Ascending aorta (tissue), 2 donors: ENCODE measurements at regions not wholly inside any gene's neighbourhood (a gene's known extent, or its start where the extent isn't known, plus 50 kb on each side); places are given as distances from the start of the nearest gene placed in this dataset.

ENCODE experiments used
- DNase-seq, 2 donors: peaks; one replicate each; pipeline ENCODE4 v3.0.0-alpha.2; 2019; ENCODE audit warnings: low spot score in 2 of 2
- H3K27ac ChIP-seq, 2 donors: fragments of 200-600 bp; sonication (generic); one replicate each; pipeline ENCODE4 v1.5.1; 2016 to 2017; ENCODE audit warnings: mild to moderate bottlenecking in 1 of 2
- H3K27me3 ChIP-seq: fragments of 200-600 bp; sonication (generic); one replicate; pipeline ENCODE4 v1.5.1; 2017
- H3K36me3 ChIP-seq, 2 donors: fragments of 200-600 bp; sonication (generic); one replicate each; pipeline ENCODE4 v1.5.1; 2016
- H3K4me1 ChIP-seq, 2 donors: fragments of 200-600 bp; sonication (generic); one replicate each; pipeline ENCODE4 v1.5.1; 2016 to 2017; ENCODE audit warnings: mild to moderate bottlenecking in 1 of 2
- H3K4me3 ChIP-seq, 2 donors: fragments of 200-600 bp; sonication (generic); one replicate each; pipeline ENCODE4 v1.5.1; 2016 to 2017; ENCODE audit warnings: mild to moderate bottlenecking in 1 of 2
- H3K9me3 ChIP-seq, 2 donors: fragments of 200-600 bp; sonication (generic); one replicate each; pipeline ENCODE4 v1.5.1; 2016
- CTCF ChIP-seq, 3 experiments: fragments of 200-600 bp in 2 of 3; fragments of 450-650 bp in 1 of 3; sonication (generic) in 2 of 3; IDR thresholded peaks; one replicate each; pipeline ENCODE4 v1.5.1; 2016 to 2019; ENCODE audit warnings: antibody characterized with exemption in 3 of 3, mild to moderate bottlenecking in 1 of 3, moderate library complexity in 1 of 3
- intact Hi-C: fragments of 100-400 bp; cut with DNase I; formaldehyde crosslinking; loops from one replicate; pipeline ENCODE4 v1.15.1; 2023

- Histone ChIP-seq H3K9me3 (no peaks in the 10 kb centered on the region), H3K4me3 (no peak overlapping the region), H3K27ac (no peak overlapping the region), H3K4me1 (no peaks in the 10 kb centered on the region), H3K36me3 (no peaks in the 10 kb centered on the region), H3K27me3 (no peaks in the 10 kb centered on the region)
- intact Hi-C loops: no loop called here
- no peak for DNase-seq
- no peak for TF ChIP-seq CTCF (IDR thresholded peaks at IDR 0.05)
These were observed 206.3 kb downstream of the RAD51AP2 start for GRCh38 chr2:17311771-17312511.

- Histone ChIP-seq H3K4me1 (no peaks in the 10 kb centered on the region), H3K27me3 (no peaks in the 10 kb centered on the region), H3K9me3 (no peaks in the 10 kb centered on the region), H3K36me3 (no peaks in the 10 kb centered on the region), H3K4me3 (no peak overlapping the region), H3K27ac (no peak overlapping the region)
- TF ChIP-seq CTCF (IDR thresholded peaks at IDR 0.05): no peak
- intact Hi-C loops: no loop called here
- DNase-seq: no peak
These were observed 207.1 kb downstream of the RAD51AP2 start for GRCh38 chr2:17311106-17311619.

GRCh38 chr2:17309741-17310339 is 208.4 kb downstream of the RAD51AP2 start:
- intact Hi-C loops: no loop called here
- peak in 1 of 3 experiments; percentile 26 for TF ChIP-seq CTCF (IDR thresholded peaks at IDR 0.05)
- DNase-seq: no peak
- no peaks in the 10 kb centered on the region for H3K27me3 ChIP-seq
- no peak overlapping the region for H3K27ac ChIP-seq
- H3K9me3 ChIP-seq: no peaks in the 10 kb centered on the region
- H3K4me1 ChIP-seq: no peaks in the 10 kb centered on the region
- no peaks in the 10 kb centered on the region for H3K36me3 ChIP-seq
- H3K4me3 ChIP-seq: no peak overlapping the region

GRCh38 chr2:17309181-17309580 is 209.1 kb downstream of the RAD51AP2 start:
- intact Hi-C loops: no loop called here
- no peak for TF ChIP-seq CTCF (IDR thresholded peaks at IDR 0.05)

GRCh38 chr2:17306706-17307105 is 211.5 kb downstream of the RAD51AP2 start:
- no peak overlapping the region for H3K4me3 ChIP-seq
- H3K36me3 ChIP-seq: no peaks in the 10 kb centered on the region
- no peak for TF ChIP-seq CTCF (IDR thresholded peaks at IDR 0.05)
- H3K27ac ChIP-seq: no peak overlapping the region
- no peaks in the 10 kb centered on the region for H3K27me3 ChIP-seq
- H3K9me3 ChIP-seq: no peaks in the 10 kb centered on the region
- no peaks in the 10 kb centered on the region for H3K4me1 ChIP-seq
- no peak for DNase-seq
- intact Hi-C loops: no loop called here

More at GRCh38 chr2:17309181-17309580, 209.1 kb downstream of the RAD51AP2 start:
- no peaks in the 10 kb centered on the region for H3K36me3 ChIP-seq
- DNase-seq: no peak
- H3K27ac ChIP-seq: no peak overlapping the region
- no peaks in the 10 kb centered on the region for H3K4me1 ChIP-seq
- H3K4me3 ChIP-seq: no peak overlapping the region
- no peaks in the 10 kb centered on the region for H3K27me3 ChIP-seq
- H3K9me3 ChIP-seq: no peaks in the 10 kb centered on the region
